SU-DHL-6 (cell line): ENCODE measurements at regions not wholly inside any gene's neighbourhood (a gene's known extent, or its start where the extent isn't known, plus 50 kb on each side); places are given as distances from the start of the nearest gene placed in this dataset.

Experiments used
- CTCF ChIP-seq: fragments of 200-600 bp; sonication (generic); IDR thresholded peaks from one replicate; pipeline ENCODE4 v1.5.1; 2017; ENCODE audit warnings: antibody characterized with exemption, mild to moderate bottlenecking, low read length, moderate library complexity; ENCODE audit not compliant: insufficient read depth, poor library complexity, severe bottlenecking
- EZH2phosphoT487 ChIP-seq: fragments of 200-600 bp; sonication (generic), shearing (Covaris generic); conservative IDR thresholded peaks from 2 replicates; pipeline ENCODE4 v1.6.1; 2018; ENCODE audit warnings: mild to moderate bottlenecking, antibody characterized with exemption, low read length, moderate library complexity, mixed read lengths

- TF ChIP-seq CTCF (no peak), EZH2phosphoT487 (no peak)
Observed at GRCh38 chrX:25558137-25558536, 542.4 kb upstream of the ARX start.
